H1 (cell line): ENCODE measurements at regions not wholly inside any gene's neighbourhood (a gene's known extent, or its start where the extent isn't known, plus 50 kb on each side); places are given as distances from the start of the nearest gene placed in this dataset.

Experiments
- CTCF ChIA-PET: fragments of 300-600 bp; sonication (Branson Sonifier 250); formaldehyde crosslinking; loops from one replicate; lab custom pipeline; 2021; ENCODE audit not compliant: partially characterized antibody; lab: Charles Lee
- POLR2A ChIA-PET: fragments of 300-600 bp; sonication (Branson Sonifier 250); formaldehyde crosslinking; loops from one replicate; lab custom pipeline; 2021; ENCODE audit warnings: inconsistent platforms; ENCODE audit not compliant: partially characterized antibody; lab: Charles Lee
- DNase-seq, 2 experiments: peaks; one replicate each; pipeline versions ENCODE4 v3.0.0 to v3.0.0-alpha.2; 2010 to 2022; ENCODE audit warnings: low spot score in 2 of 2, low read depth in 1 of 2, mixed read lengths in 1 of 2
- FAIRE-seq: peaks from 2 replicates; lab custom pipeline; 2011; peaks lifted over from hg19 to GRCh38; lab: Jason Lieb, UNC
- H2AFZ ChIP-seq: 2 replicates; pipeline ENCODE4 v1.8.1; 2012; ENCODE audit warnings: low read length, inconsistent platforms
- H2AK5ac ChIP-seq: 2 replicates; pipeline ENCODE4 v1.6.1; 2013; ENCODE audit warnings: low read depth, low read length
- H2BK120ac ChIP-seq: replicated peaks from 2 replicates; pipeline ENCODE3; 2013; ENCODE audit warnings: low read depth, low read length, inconsistent platforms
- H2BK12ac ChIP-seq: 2 replicates; pipeline ENCODE4 v1.6.1; 2013; ENCODE audit warnings: low read depth, low read length
- H2BK15ac ChIP-seq: 2 replicates; pipeline ENCODE4 v1.6.1; 2013; ENCODE audit warnings: low read length
- H2BK20ac ChIP-seq: 2 replicates; pipeline ENCODE4 v1.6.1; 2013; ENCODE audit warnings: low read length
- H2BK5ac ChIP-seq: 2 replicates; pipeline ENCODE4 v1.6.1; 2013; ENCODE audit warnings: low read depth, low read length
- H3K14ac ChIP-seq: 2 replicates; pipeline ENCODE4 v1.6.1; 2013; ENCODE audit warnings: inconsistent platforms; ENCODE audit not compliant: insufficient read length
- H3K18ac ChIP-seq: 2 replicates; pipeline ENCODE4 v1.6.1; 2013; ENCODE audit warnings: low read length; ENCODE audit errors: extremely low read depth
- H3K23ac ChIP-seq: 2 replicates; pipeline ENCODE4 v1.6.1; 2013; ENCODE audit warnings: inconsistent platforms; ENCODE audit not compliant: insufficient read length
- H3K23me2 ChIP-seq: 2 replicates; pipeline ENCODE4 v1.6.1; 2013; ENCODE audit warnings: low read depth, low read length
- H3K27ac ChIP-seq: 2 replicates; pipeline ENCODE4 v1.6.1; 2011; ENCODE audit warnings: low read depth, low read length, inconsistent platforms
- H3K27me3 ChIP-seq, 4 experiments: replicated peaks in 1 of 4; 1 replicate in 1 of 4; 2 replicates in 3 of 4; pipeline versions ENCODE4 v1.6.1 to v1.8.1; 2011 to 2013; ENCODE audit warnings: low read length in 3 of 4, mild to moderate bottlenecking in 3 of 4, inconsistent platforms in 2 of 4, mixed read lengths in 2 of 4, moderate library complexity in 1 of 4; ENCODE audit not compliant: control insufficient read depth in 3 of 4, insufficient read depth in 3 of 4; ENCODE audit errors: extremely low read depth in 1 of 4
- H3K36me3 ChIP-seq, 4 experiments: 2 replicates each; pipeline versions ENCODE4 v1.6.1 to v1.8.1; 2011 to 2013; ENCODE audit warnings: mild to moderate bottlenecking in 4 of 4, low read length in 3 of 4, moderate library complexity in 2 of 4, control low read depth in 1 of 4, inconsistent platforms in 1 of 4; ENCODE audit not compliant: insufficient read depth in 4 of 4, control insufficient read depth in 2 of 4
- H3K4ac ChIP-seq: replicated peaks from 2 replicates; pipeline ENCODE3; 2013; ENCODE audit warnings: low read length, low read depth, mixed read lengths, inconsistent platforms; ENCODE audit not compliant: insufficient read length
- H3K4me1 ChIP-seq, 4 experiments: replicated peaks in 1 of 4; 1 replicate in 1 of 4; 2 replicates in 3 of 4; pipeline versions ENCODE4 v1.6.1 to v1.8.1; 2011 to 2013; ENCODE audit warnings: low read length in 3 of 4, inconsistent platforms in 2 of 4, mixed read lengths in 1 of 4; ENCODE audit not compliant: insufficient read depth in 4 of 4, control insufficient read depth in 3 of 4
- H3K4me2 ChIP-seq, 2 experiments: 2 replicates each; pipeline versions ENCODE4 v1.6.1 to v1.8.1; 2011 to 2013; ENCODE audit warnings: low read depth in 2 of 2, low read length in 2 of 2, control low read depth in 1 of 2, inconsistent platforms in 1 of 2, mild to moderate bottlenecking in 1 of 2; ENCODE audit not compliant: insufficient read depth in 1 of 2
- H3K4me3 ChIP-seq, 4 experiments: fragments of 200-600, 300-600 bp in 1 of 4; sonication (generic), shearing (Covaris generic), sonication (Bioruptor Twin) in 1 of 4; 2 replicates each; pipeline versions ENCODE4 v1.5.1 to v1.8.1; 2011 to 2016; ENCODE audit warnings: low read length in 4 of 4, low read depth in 3 of 4, control low read depth in 2 of 4, inconsistent platforms in 2 of 4, mild to moderate bottlenecking in 2 of 4, mixed read lengths in 1 of 4, moderate library complexity in 1 of 4; ENCODE audit not compliant: insufficient read depth in 2 of 4; ENCODE audit errors: extremely low read depth in 1 of 4
- H3K56ac ChIP-seq: replicated peaks from 2 replicates; pipeline ENCODE3; 2013; ENCODE audit warnings: low read depth, mild to moderate bottlenecking, mixed read lengths, low read length, inconsistent platforms; ENCODE audit not compliant: insufficient read length
- H3K79me1 ChIP-seq: 2 replicates; pipeline ENCODE4 v1.6.1; 2013; ENCODE audit warnings: low read depth, low read length, control low read depth
- H3K79me2 ChIP-seq, 2 experiments: 2 replicates each; pipeline versions ENCODE4 v1.6.1 to v1.8.1; 2012 to 2013; ENCODE audit warnings: low read length in 2 of 2, mild to moderate bottlenecking in 2 of 2, inconsistent platforms in 1 of 2; ENCODE audit not compliant: insufficient read depth in 2 of 2, control insufficient read depth in 1 of 2
- H3K9ac ChIP-seq, 4 experiments: replicated peaks in 1 of 4; 1 replicate in 1 of 4; 2 replicates in 3 of 4; pipeline versions ENCODE4 v1.6.1 to v1.8.1; 2011 to 2013; ENCODE audit warnings: low read depth in 3 of 4, low read length in 3 of 4, control low read depth in 2 of 4, mild to moderate bottlenecking in 2 of 4, moderate library complexity in 2 of 4, inconsistent platforms in 1 of 4; ENCODE audit errors: extremely low read depth in 1 of 4
- H3K9me3 ChIP-seq, 2 experiments: 2 replicates each; pipeline versions ENCODE4 v1.6.1 to v1.8.1; 2012 to 2013; ENCODE audit warnings: mild to moderate bottlenecking in 2 of 2, moderate library complexity in 2 of 2, control low read depth in 1 of 2, inconsistent platforms in 1 of 2, low read depth in 1 of 2, low read length in 1 of 2, mixed read lengths in 1 of 2; ENCODE audit not compliant: insufficient read depth in 2 of 2
- H4K20me1 ChIP-seq, 2 experiments: replicated peaks in 1 of 2; 2 replicates each; pipeline versions ENCODE3 to v1.8.1; 2011 to 2013; ENCODE audit warnings: inconsistent platforms in 2 of 2, low read length in 2 of 2, mild to moderate bottlenecking in 1 of 2; ENCODE audit not compliant: insufficient read depth in 2 of 2, control insufficient read depth in 1 of 2
- H4K5ac ChIP-seq: 2 replicates; pipeline ENCODE4 v1.6.1; 2013; ENCODE audit warnings: low read length, low read depth, mixed read lengths, inconsistent platforms; ENCODE audit not compliant: insufficient read length
- H4K8ac ChIP-seq: 2 replicates; pipeline ENCODE4 v1.8.0; 2013; ENCODE audit warnings: mild to moderate bottlenecking, moderate library complexity, low read length, inconsistent platforms; ENCODE audit not compliant: insufficient read depth; ENCODE audit errors: extremely low read depth
- H4K91ac ChIP-seq: replicated peaks from 2 replicates; pipeline ENCODE3; 2013; ENCODE audit warnings: low read length, mixed read lengths, inconsistent platforms; ENCODE audit not compliant: insufficient read length
- ASH2L ChIP-seq: fragments of 200-600, 300-600 bp; sonication (generic); IDR thresholded peaks from one replicate; pipeline ENCODE4 v1.7.1; 2017; ENCODE audit warnings: low read length
- ATF3 ChIP-seq: IDR thresholded peaks from 2 replicates; pipeline ENCODE4 v1.6.1; 2011; ENCODE audit warnings: low read depth, mild to moderate bottlenecking, low read length; ENCODE audit not compliant: insufficient read depth
- BRCA1 ChIP-seq: IDR thresholded peaks from 2 replicates; pipeline ENCODE4 v1.6.1; 2012; ENCODE audit warnings: low read depth, low read length, improper control_type of control experiment
- CBX8 ChIP-seq: fragments of 300-800, 300-1000 bp; sonication (generic); IDR thresholded peaks from 2 replicates; pipeline ENCODE4 v1.7.1; 2016; ENCODE audit warnings: low read depth, low read length, borderline replicate concordance
- CREB1 ChIP-seq: IDR thresholded peaks from 2 replicates; pipeline ENCODE4 v1.6.1; 2012; ENCODE audit warnings: inconsistent platforms
- EZH2 ChIP-seq: fragments of 200-600 bp; sonication (generic); IDR thresholded peaks from 2 replicates; pipeline ENCODE4 v1.7.1; 2012; ENCODE audit warnings: low read depth, mild to moderate bottlenecking, moderate library complexity, low read length, inconsistent platforms; ENCODE audit not compliant: severe bottlenecking
- FOSL1 ChIP-seq: IDR thresholded peaks from 2 replicates; pipeline ENCODE4 v1.6.1; 2011; ENCODE audit warnings: mild to moderate bottlenecking, low read depth, low read length, moderate library complexity; ENCODE audit not compliant: insufficient read depth
- JUN ChIP-seq: IDR thresholded peaks from 2 replicates; pipeline ENCODE4 v1.6.1; 2011; ENCODE audit warnings: low read depth, mild to moderate bottlenecking, improper control_type of control experiment, low read length
- JUND ChIP-seq: IDR thresholded peaks from 2 replicates; pipeline ENCODE4 v1.6.1; 2011; ENCODE audit warnings: mild to moderate bottlenecking, improper control_type of control experiment, low read length
- KDM5A ChIP-seq: fragments of 200-600 bp; IDR thresholded peaks from 2 replicates; pipeline ENCODE4 v1.7.1; 2012; ENCODE audit warnings: mild to moderate bottlenecking, low read length, inconsistent platforms, mixed read lengths
- NANOG ChIP-seq: IDR thresholded peaks from 2 replicates; pipeline ENCODE4 v1.6.1; 2011; ENCODE audit warnings: low read length, low read depth, mild to moderate bottlenecking, inconsistent platforms; ENCODE audit not compliant: insufficient read depth, poor library complexity, severe bottlenecking
- PHF8 ChIP-seq: fragments of 200-600 bp; sonication (generic); conservative IDR thresholded peaks from 2 replicates; pipeline ENCODE4 v1.7.1; 2012; ENCODE audit warnings: low read depth, mild to moderate bottlenecking, inconsistent platforms, low read length, moderate library complexity
- RAD21 ChIP-seq, 2 experiments: IDR thresholded peaks in 1 of 2; conservative IDR thresholded peaks in 1 of 2; 2 replicates each; pipeline ENCODE4 v1.6.1; 2011; ENCODE audit warnings: low read depth in 2 of 2, low read length in 2 of 2, improper control_type of control experiment in 1 of 2, inconsistent platforms in 1 of 2, mild to moderate bottlenecking in 1 of 2, moderate library complexity in 1 of 2
- SIX5 ChIP-seq: IDR thresholded peaks from 2 replicates; pipeline ENCODE4 v1.6.1; 2011; ENCODE audit warnings: mild to moderate bottlenecking, low read depth, low read length
- SP4 ChIP-seq: IDR thresholded peaks from 2 replicates; pipeline ENCODE4 v1.6.1; 2012; ENCODE audit warnings: low read length, inconsistent platforms
- TAF1 ChIP-seq: IDR thresholded peaks from 2 replicates; pipeline ENCODE4 v1.6.1; 2011; ENCODE audit warnings: mild to moderate bottlenecking, low read depth, low read length
- TCF12 ChIP-seq: IDR thresholded peaks from 2 replicates; pipeline ENCODE4 v1.6.1; 2011; ENCODE audit warnings: low read depth, mild to moderate bottlenecking, low read length

DNA sequence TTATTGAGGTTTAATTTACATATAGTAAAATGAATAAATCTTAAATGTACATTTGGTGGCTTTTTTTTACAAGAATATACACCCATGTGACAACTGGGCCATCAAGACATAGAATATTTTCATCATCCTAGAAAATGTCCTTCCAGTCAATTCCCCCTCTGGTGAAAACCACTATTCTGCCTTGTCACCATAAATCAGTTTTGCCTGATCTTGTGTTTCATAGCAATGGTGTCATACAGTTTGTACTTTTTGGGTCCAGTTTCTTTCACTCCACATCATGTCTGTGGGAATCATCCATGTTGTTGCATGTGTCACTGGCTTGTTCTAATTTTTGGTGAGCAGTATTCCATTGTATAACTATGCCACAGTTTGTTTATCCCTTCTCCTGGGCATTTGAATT lies 133.1 kb downstream of the PDCD6IP start:
- H3K23me2 ChIP-seq = no peaks in the 10 kb centered on the region
- H3K9ac ChIP-seq = no peak overlapping the region
- FAIRE-seq = no peak
- CTCF ChIA-PET = interaction anchor here (1.4 to 1.8 kb wide), 2 partner anchors 12 to 48 kb away, joined by 5 to 6 read pairs; no protein-coding TSS in a partner anchor
- H3K18ac ChIP-seq = no peak overlapping the region
- H4K91ac ChIP-seq = no peak overlapping the region
- H3K14ac ChIP-seq = no peak overlapping the region
- no peak overlapping the region for H3K56ac ChIP-seq
- H3K79me1 ChIP-seq = no peaks in the 10 kb centered on the region
- H3K4me2 ChIP-seq = no peak overlapping the region
- TF ChIP-seq TCF12 (no peak), BRCA1 (no peak), CREB1 (no peak), NANOG (no peak), FOSL1 (no peak), KDM5A (no peak), EZH2 (no peak), SP4 (no peak), TAF1 (no peak), SIX5 (no peak), CBX8 (no peak), PHF8 (no peak), RAD21 (IDR thresholded peaks at IDR 0.05 in 1 of 2, conservative IDR thresholded peaks at IDR 0.05 in 1 of 2; ENCODE audit: low read depth in 2 of 2, low read length in 2 of 2) (no peak), JUND (no peak), JUN (no peak), ATF3 (no peak), ASH2L (no peak)
- H4K5ac ChIP-seq = no peak overlapping the region
- no peak overlapping the region for H2AFZ ChIP-seq
- H2BK120ac ChIP-seq = no peak overlapping the region
- no peaks in the 10 kb centered on the region for H3K79me2 ChIP-seq
- H3K27me3 ChIP-seq = no peaks in the 10 kb centered on the region
- no peak overlapping the region for H2BK15ac ChIP-seq
- no peak overlapping the region for H2BK5ac ChIP-seq
- H3K4me3 ChIP-seq = no peak overlapping the region
- no peaks in the 10 kb centered on the region for H3K9me3 ChIP-seq
- H4K8ac ChIP-seq = no peak overlapping the region
- no peaks in the 10 kb centered on the region for H3K36me3 ChIP-seq
- no peak overlapping the region for H3K27ac ChIP-seq
- DNase-seq = no peak
- no peaks in the 10 kb centered on the region for H3K4me1 ChIP-seq
- H2AK5ac ChIP-seq = no peak overlapping the region
- POLR2A ChIA-PET = no interaction called here
- no peak overlapping the region for H3K23ac ChIP-seq
- no peaks in the 10 kb centered on the region for H4K20me1 ChIP-seq
- no peak overlapping the region for H3K4ac ChIP-seq
- no peak overlapping the region for H2BK12ac ChIP-seq
- H2BK20ac ChIP-seq = no peak overlapping the region
